OCI-LY1 (cell line): ENCODE measurements at regions not wholly inside any gene's neighbourhood (a gene's known extent, or its start where the extent isn't known, plus 50 kb on each side); places are given as distances from the start of the nearest gene placed in this dataset.

ENCODE experiments used
- CTCF ChIP-seq: fragments of 200-600 bp; sonication (generic), shearing (Covaris generic); IDR thresholded peaks from 2 replicates; pipeline ENCODE4 v1.5.1; 2017; ENCODE audit warnings: mild to moderate bottlenecking, antibody characterized with exemption, low read length, moderate library complexity, mixed read lengths
- EZH2 ChIP-seq: fragments of 200-600 bp; sonication (generic), shearing (Covaris generic); IDR thresholded peaks from 2 replicates; pipeline ENCODE4 v1.8.0; 2017; ENCODE audit warnings: borderline replicate concordance, mixed run types, mild to moderate bottlenecking, antibody characterized with exemption, low read length, moderate library complexity, mixed read lengths

GRCh38 chr7:16079723-16080122 lies 341.6 kb downstream of the CRPPA start:
- TF ChIP-seq CTCF = no peak
- TF ChIP-seq EZH2 = no peak
